Sigmoid colon (tissue), 4 donors: ENCODE measurements at regions not wholly inside any gene's neighbourhood (a gene's known extent, or its start where the extent isn't known, plus 50 kb on each side); places are given as distances from the start of the nearest gene placed in this dataset.

Source experiments
- CTCF ChIP-seq, 4 experiments: fragments of 450-650 bp in 3 of 4; fragments of 200-600 bp in 1 of 4; IDR thresholded peaks; one replicate each; pipeline ENCODE4 v1.5.1; 2016 to 2019; ENCODE audit warnings: antibody characterized with exemption in 4 of 4, mild to moderate bottlenecking in 3 of 4, moderate library complexity in 2 of 4
- EP300 ChIP-seq, 4 donors: sonication (generic); formaldehyde crosslinking; IDR thresholded peaks; one replicate each; pipeline ENCODE4 v1.6.1; 2017; ENCODE audit warnings: antibody characterized with exemption in 4 of 4
- POLR2A ChIP-seq, 2 donors: fragments of 450-650 bp; IDR thresholded peaks; one replicate each; pipeline ENCODE4 v1.6.1; 2016; ENCODE audit warnings: antibody characterized with exemption in 2 of 2, mild to moderate bottlenecking in 2 of 2, moderate library complexity in 2 of 2

GRCh38 chr1:112234710-112235109 is 161.3 kb upstream of the CTTNBP2NL start:
- TF ChIP-seq CTCF (IDR thresholded peaks at IDR 0.05) (no peak), POLR2A (IDR thresholded peaks at IDR 0.05) (no peak), EP300 (IDR thresholded peaks at IDR 0.05) (no peak)
